ENCODE measurements at regions not wholly inside any gene's neighbourhood (a gene's known extent, or its start where the extent isn't known, plus 50 kb on each side); places are given as distances from the start of the nearest gene placed in this dataset.

DNA sequence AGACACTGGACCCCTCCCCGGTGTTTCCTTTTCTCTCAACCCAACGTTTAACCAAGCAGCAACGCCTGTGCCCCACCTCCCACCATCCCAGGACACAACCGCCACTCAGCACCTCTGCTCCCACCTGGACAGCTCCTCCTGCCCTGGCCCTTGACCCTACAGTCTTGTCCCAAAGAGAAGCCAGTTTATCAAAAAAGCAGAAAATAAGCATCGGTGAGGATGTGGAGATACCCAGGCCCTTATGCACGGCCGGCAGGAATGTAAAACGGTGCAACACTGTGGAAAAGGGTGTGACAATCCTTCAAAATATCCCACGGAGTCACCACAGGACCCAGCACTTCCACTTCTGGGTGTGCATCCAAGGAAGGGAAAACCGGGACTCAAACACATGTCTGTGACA lies 176.2 kb upstream of the RNF32 start:
- no peak for DNase-seq
- ATAC-seq (ENCODE audit: poor library complexity), result no peak
- intact Hi-C loops (cut with DNase I), result no loop called here

DNA sequence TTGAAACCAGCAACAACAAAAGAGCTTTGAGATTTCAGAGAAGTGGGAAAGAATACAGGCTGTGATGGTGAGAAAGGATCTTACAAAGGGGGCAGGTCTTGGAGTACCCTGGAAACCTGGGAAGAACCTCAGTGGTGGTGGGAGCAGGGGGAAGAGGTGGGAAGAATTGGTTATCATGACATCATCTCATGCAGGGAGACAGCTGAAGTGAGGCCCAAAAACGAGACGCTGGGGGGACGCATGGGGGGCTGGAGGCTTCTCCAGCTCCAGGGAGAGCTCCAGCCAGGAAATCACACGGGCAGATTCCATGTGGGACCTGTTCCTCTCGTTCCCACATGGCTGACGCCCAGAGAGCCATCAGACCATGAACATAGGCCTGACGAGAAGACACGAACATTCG lies 177.3 kb upstream of the RNF32 start:
- DNase-seq (no peak), ATAC-seq (ENCODE audit: poor library complexity) (no peak)
- intact Hi-C loops (cut with DNase I), result no loop called here

DNA sequence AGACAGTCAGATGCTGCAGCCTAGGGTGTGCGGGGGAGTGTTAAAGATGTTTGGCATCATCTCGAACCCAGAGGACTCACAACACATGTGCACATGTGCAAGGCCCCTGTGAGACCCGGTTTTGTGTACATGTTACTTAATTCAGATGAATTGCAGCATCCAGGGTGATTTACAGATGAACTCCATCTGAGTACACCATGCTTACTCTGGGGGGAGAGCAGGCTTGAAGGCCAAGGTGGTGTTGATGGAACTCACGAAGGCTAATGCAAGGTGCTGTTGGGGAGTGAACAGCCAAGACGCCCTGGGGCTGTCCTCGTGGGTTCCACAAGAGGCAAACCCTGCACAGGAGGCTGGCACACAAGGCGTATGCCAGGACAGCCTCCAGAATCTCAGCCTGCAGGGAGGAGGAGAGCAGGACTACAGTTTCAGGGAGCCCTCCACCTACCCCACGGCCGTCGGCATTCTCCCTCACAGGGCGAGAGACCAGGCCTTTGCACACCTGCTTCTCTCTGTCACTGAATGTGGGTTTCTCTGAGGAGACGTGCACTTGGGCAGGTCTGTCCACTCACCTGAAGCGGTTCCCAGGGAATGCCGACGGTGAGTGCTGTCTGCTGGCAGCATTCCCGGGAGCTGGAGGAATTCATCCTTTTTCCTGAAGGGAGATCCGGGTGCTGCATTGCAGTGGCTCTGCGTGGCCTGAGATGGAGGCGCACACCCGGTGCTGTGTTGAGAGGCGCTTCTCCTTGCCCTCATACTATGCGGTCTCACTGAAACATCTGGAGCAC lies 178.5 kb upstream of the RNF32 start:
- intact Hi-C loops (cut with DNase I), result no loop called here
- ATAC-seq (ENCODE audit: poor library complexity) (no peak), DNase-seq (no peak)

DNA sequence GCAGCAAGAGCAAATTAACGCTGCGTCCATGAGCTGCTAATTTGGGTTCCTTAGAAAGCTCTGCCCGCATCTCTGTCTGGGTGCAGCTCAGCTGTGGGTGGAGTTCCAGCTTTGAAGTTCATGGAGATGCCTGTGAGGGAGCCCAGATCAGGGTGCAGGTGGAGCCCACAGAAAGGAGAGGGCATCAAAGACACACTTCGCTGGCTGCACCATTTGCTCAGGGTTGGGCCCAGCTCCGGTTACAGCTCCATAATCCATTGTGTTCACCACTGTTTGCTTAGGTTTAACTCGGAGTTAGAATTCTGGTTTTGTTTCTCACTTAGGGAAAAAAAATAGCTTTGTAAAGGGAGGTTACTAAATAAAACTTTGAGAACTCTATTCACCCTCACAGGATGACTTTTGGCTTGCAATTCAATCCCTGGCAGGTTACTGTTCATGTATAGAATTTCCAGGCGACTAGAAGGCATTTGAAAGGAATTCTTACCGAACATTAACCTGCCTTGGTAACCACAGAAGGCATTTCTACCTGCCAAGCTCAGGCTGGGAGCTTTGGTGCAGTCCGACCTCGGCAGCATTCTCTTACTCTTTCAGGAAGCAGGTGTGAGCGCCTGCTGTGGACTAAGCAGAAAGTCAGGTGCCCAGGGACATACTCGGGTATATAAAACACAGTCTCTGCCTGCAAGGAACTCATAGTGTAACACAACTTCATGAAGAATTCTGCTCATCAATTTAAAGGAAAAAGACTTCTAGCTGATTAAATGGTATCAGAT lies 179.5 kb upstream of the RNF32 start:
- ATAC-seq (ENCODE audit: poor library complexity) (no peak), DNase-seq (no peak)
- intact Hi-C loops (cut with DNase I), result no loop called here

DNA sequence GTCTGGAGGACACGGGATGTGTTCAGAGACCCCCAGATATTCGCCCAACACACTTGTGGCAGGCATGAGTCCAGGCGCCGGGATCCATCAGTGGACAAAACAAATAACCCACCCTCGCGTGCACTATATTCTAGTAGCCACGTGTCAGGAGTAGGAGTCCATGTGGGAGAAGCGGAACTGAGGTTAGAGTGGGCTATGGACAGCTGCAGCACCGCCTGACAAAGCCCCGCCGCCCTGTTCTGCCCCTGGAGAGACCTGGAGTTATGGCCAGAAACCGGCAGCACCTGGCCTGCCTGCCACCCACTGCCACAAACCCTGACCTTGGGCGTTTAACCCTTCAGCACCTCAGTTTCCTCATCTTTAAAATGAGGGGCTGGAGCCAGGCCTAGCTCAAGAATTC lies 181.0 kb upstream of the RNF32 start:
- no peak for ATAC-seq (ENCODE audit: poor library complexity)

DNA sequence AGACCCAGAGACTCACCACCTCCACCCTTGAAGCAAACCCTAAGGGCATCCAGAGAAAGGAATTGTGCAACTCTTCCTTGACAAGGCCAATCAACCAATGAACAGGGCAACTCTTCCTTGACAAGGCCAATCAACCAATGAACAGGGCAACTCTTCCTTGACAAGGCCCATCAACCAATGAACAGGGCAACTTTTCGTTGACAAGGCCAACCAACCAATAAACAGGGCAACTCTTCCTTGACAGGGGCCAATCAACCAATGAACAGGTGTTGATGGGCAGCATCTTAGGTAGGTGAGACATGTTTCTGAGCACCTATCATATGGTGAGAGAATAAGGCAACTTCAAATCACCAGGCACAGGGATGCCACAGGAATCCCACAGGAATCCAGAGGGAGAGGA lies 181.5 kb upstream of the RNF32 start:
- DNase-seq (no peak), ATAC-seq (ENCODE audit: poor library complexity) (no peak)
- intact Hi-C loops (cut with DNase I), result no loop called here

More for the DNA sequence above, 181.0 kb upstream of the RNF32 start:
- DNase-seq, result no peak
- intact Hi-C loops (cut with DNase I), result no loop called here

DNA sequence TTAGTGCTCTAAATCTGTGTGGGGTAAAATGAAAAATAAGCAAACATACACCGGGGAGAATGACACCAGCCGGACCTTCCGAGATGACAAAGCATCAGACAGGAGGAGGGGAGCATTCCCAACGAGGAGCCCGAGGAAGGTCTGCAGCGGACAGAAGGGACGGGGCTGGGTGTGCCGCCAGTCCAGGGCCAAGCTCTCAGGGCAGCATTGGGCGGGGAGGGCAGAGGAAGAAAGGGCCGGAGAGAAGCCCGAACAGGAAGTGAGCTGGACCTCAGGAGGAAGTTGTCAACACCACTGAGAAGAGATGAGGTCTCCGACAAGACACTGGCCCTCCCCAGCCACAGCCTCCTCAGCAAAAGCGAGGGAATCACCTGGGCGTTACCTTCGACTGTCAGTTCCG lies 182.6 kb upstream of the RNF32 start:
- ATAC-seq (ENCODE audit: poor library complexity) (no peak), DNase-seq (no peak)

DNA sequence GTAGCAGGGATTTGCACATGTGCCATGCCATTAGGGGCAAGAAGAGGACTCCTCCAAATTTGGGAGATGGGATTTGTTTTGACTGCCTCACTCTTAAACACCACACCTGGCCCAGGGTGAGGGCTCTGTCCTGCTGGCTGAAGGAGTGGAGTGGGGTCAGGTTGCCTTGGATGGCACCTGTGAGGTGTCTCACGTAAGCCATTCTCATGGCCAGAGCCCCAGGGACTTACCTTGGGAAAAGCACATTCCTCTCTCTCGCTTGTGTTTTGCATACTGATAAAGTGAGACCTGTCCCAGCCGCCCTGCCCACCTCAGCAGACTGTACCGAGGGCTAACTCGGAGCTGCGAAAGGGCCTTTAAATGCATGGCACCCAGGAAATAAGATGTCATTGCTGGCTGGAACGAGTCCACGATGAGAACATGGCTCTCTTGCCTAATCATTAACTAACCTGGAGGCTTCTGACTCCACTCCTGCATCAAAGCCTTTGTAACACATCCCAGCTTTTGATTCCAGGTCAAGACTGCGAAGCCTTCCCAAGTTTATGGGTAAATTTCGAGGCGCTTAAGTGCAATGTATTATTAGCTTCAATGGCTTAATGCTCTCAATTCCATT lies 184.0 kb upstream of the RNF32 start:
- DNase-seq (no peak), ATAC-seq (ENCODE audit: poor library complexity) (no peak)
- intact Hi-C loops (cut with DNase I), result no loop called here

More for the DNA sequence above, 182.6 kb upstream of the RNF32 start:
- intact Hi-C loops (cut with DNase I), result no loop called here

DNA sequence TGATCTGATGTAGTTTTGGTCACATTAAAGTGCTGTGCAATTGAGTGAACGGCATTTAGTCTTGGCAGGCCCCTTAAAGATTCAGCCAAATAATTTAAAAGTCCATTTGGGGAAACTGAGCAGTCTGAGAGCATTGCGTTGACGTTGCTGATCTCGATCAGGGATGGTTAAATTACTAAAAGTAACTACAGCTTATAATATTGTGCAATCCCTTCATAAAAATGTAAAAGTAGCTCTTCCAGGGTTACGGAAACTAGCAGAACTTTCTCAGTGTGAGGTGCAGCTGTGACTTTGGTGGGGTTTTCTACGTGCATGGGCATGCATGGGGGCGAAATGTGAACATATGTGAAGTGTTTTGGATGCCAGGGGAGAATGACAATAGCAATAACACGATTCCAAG lies 184.5 kb upstream of the RNF32 start:
- intact Hi-C loops (cut with DNase I), result no loop called here
- DNase-seq (no peak), ATAC-seq (ENCODE audit: poor library complexity) (no peak)

DNA sequence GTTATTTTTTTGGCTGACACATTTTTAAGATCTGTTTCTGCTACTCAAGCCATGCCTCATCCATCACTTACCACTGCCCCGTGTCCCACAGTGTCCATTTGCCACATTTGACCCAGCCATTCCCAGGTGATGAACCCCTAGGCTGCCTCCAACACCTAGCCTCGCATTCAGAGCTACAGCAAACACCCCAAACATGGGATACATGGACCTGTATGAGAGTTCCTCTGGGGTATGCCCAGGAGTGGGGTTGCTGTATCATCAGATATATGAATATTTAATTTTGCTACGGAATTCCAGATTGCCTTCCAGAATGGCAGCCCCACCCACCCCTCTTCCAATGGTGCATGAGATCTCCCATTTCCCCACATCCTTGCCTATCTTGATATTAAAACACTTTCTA lies 190.1 kb upstream of the RNF32 start:
- ATAC-seq (ENCODE audit: poor library complexity) (no peak), DNase-seq (no peak)
- intact Hi-C loops (cut with DNase I), result no loop called here

DNA sequence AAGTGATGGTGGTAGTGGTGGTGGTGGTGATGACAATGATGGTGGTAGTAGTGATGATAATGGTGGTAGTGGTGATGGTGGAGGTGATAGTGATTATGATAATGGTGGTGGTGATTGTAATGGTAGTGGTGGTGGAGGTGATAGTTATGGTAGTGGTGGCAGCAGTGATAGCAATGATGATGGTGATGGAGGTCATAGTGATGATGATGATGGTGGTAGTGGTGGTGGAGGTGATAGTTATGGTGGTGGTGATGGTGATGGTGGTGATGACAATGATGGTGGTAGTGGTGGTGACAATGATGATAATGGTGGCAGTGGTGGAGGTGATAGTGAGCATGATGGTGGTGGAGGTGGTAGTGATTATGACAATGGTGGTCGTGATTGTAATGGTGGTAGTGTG lies 191.7 kb upstream of the RNF32 start:
- ATAC-seq (ENCODE audit: poor library complexity) (no peak), DNase-seq (no peak)
- intact Hi-C loops (cut with DNase I), result no loop called here

DNA sequence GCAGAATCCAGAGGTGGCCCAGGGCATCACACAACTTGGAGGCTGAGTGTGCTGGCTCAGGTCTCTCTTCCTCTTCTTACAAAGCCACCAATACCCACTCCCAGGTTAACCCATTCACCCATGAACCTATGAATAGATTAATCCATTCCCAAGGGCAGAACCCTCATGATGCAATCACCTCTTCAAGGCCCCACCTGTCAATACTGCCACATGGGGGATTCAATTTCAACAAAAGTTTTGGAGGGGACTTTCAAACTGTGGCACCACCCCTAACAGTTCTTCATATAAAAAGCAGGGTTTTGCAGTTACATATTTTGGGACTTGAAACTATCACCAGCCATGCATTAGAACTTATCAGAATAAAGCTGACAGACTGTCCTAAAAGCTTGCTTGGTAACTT lies 193.6 kb upstream of the RNF32 start:
- no peak for DNase-seq
- no peak for ATAC-seq (ENCODE audit: poor library complexity)
- intact Hi-C loops (cut with DNase I), result no loop called here

DNA sequence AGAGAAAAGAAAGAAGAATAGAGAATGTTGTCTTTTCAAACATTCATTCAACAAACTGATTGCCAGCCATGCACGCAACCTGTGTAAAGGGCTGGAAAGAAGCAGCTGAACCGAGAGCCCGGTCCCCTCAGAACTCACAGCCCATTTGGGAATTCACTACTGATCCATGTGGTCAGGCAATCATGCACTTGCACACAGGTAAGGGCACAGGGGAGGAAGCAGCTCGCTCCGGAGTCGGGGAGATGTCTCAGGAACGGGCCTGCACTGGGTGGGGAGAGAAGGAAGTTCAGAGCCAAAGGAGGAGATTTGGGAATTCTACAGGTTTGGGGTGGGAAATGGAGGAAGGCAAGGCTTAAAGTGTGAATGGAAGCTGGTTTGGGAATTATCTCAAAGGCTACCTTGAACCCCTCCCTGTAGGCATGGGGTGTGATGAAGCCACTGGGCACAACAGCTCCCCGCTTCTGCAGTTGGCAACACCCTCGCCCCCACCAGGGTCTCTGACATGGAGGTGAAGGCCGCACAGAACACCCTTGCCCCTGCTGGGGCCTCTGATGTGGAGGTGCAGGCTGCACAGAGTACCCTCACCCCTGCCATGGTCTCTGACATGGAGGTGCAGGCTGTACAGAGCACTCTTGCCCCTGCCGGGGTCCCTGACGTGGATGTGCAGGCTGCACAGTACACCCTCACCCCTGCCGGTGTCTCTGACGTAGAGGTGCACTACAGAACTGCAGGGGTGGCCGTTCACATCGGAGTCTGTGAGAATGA lies 194.4 kb upstream of the RNF32 start:
- intact Hi-C loops (cut with DNase I), result no loop called here
- no peak for ATAC-seq (ENCODE audit: poor library complexity)
- no peak for DNase-seq

DNA sequence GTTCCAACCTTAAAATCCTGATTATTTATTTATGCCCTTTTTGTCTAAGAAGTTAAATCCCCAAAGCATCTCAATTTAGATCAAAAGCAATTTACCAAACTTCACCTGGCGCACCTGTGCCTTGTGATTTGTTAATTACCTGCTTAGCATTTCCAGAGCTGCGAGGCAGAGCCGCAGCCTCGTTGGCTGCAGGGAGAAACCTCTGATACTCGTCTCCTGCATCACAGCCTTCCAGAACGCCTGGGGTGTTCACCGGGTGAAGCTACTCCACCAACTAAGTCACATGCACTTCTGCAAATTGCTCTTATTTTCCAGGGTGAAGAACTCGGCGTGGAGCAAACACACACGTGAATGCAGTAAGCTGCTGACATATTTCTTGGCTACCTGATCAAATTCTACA lies 198.1 kb upstream of the RNF32 start:
- intact Hi-C loops (cut with DNase I), result no loop called here
- ATAC-seq (ENCODE audit: poor library complexity), result no peak
- DNase-seq, result no peak

DNA sequence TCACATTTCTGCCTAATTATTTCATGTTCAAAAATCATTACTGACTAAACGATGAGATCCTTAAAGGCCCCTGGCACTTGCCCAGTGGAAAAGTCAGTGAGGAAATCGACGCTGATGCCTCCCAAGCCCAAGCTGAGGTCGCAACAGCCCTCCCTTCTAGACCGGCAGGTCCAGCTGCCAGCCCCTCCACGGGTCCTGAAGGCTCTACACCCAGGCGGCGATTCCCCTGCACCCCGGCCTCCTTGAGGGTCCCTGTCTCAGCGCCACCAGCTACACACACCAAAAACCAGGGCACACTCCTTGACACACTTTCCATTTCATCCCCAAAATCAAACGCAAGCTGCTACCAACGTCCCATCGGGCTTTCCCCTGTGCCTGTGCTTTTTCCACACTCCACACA lies 200.1 kb upstream of the RNF32 start:
- DNase-seq (no peak), ATAC-seq (ENCODE audit: poor library complexity) (no peak)
- intact Hi-C loops (cut with DNase I), result no loop called here

DNA sequence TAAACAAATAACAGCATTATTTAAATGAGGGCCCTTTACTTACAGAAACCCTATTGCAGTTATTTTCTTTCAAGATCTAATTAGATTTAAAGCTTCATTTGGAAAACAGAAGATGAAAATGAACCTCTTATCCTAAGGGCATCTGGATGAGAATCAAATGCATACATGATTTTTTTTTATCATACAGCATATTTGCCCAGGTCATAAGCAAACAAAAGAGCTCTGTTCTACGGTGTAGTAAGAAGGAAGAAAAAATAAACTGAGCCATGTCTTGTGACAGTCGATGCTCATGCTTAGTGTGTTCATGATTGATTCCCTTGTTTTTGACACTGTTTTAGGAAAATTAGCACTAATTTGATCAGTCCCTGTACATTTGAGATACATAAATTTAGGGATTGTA lies 202.6 kb upstream of the RNF32 start:
- DNase-seq (no peak), ATAC-seq (ENCODE audit: poor library complexity) (no peak)
- intact Hi-C loops (cut with DNase I), result no loop called here

DNA sequence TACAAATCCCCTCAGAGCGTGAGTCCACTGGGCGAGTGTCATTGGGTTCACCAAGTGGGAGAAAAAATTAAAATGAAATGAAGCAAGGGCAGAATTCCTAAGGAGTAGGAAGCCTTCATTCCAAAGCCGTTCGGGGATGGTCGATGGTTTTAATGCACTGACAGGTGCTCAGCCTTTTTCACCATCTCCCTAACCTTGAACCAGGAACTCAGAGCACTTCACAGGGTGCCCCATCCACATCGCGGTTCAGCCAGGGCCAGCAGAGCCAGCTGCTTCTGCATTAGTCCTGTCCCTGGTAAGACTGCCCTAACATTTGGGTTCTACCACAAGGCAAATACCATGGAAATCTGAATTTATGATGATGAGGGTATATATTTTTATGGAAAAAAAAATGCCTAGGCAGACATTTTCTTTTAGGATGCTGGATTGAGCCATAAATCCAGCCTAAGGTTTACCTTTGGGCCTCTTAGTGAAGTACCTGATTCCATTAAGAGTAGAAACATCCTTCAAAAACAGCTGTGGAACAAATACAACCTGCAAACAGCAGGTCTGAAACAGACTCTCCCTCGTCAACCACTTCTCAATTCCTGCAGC lies 203.5 kb upstream of the RNF32 start:
- ATAC-seq (ENCODE audit: poor library complexity) (no peak), DNase-seq (no peak)
- intact Hi-C loops (cut with DNase I), result no loop called here

DNA sequence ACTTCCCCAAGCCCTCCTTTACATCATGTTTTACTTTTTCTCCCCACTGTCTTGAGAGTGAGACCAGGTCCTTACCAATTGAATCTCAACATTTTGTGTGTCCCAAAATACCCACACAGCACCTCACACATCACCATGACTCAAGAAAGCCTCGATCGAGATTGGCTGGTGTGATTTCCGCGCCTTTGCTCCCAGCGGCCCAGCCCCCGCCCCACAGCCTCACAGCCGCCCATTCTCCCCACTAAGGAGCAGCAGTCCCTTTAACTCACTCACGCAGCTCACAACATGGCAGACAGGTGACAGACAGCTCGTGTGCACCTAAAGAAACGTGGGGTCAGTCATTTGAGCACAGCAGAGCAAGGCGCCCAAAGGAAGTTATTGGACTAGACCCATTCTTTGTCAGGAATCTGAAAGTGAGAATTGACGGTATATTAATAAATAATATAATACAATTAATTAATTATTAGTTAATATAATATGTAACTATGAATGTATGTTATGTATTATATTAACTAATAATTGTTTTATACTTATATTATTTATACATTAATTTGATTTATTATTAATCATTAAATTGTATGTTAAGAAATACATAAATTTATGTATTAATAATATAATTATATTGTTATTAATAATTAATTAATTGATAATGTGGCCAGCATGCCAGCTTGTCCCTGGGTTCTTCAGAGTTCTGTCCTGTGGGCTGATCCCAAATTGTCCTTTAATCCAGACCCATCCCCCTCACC lies 204.9 kb upstream of the RNF32 start:
- intact Hi-C loops (cut with DNase I), result no loop called here
- ATAC-seq (ENCODE audit: poor library complexity), result no peak
- DNase-seq, result no peak
